ENCODE measurements at regions not wholly inside any gene's neighbourhood (a gene's known extent, or its start where the extent isn't known, plus 50 kb on each side); places are given as distances from the start of the nearest gene placed in this dataset.
A peak's percentile ranks its signal among the peaks of the same experiment; 100 is the strongest.

DNA sequence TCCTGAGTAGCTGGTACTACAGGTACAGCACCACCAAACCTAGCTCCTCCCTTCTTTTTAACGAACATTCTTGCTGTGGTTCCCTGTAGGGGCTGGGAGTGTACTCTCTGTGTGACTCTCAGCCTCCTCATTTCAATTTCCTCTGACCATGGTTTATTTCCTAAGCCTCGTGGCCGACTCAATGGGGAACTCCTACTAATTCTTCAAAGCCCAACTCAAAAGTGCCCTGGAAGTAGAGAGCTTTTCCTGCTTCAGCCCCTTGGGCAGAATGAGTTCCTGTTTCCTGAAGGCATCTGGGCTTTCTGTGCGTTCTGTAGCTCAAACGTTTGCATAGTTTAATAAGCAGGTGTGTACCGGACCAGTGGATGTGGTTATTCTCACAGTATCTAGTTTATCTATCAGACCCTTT, 70.9 kb upstream of the ACOT11 start:
- Mint-ChIP-seq H3K27ac (peak overlapping the region; percentile 88), H3K27me3 (ENCODE audit: low read depth) (no peaks in the 10 kb centered on the region), H3K4me1 (peaks cover 79% of the 10 kb centered on the region), H3K4me3 (no peak overlapping the region), H3K36me3 (no peaks in the 10 kb centered on the region), H3K9me3 (no peaks in the 10 kb centered on the region)
- DNase-seq (ENCODE audit: low spot score in 2 of 2, unreplicated experiment in 2 of 2) = no peak
- TF ChIP-seq, protein P1, sequence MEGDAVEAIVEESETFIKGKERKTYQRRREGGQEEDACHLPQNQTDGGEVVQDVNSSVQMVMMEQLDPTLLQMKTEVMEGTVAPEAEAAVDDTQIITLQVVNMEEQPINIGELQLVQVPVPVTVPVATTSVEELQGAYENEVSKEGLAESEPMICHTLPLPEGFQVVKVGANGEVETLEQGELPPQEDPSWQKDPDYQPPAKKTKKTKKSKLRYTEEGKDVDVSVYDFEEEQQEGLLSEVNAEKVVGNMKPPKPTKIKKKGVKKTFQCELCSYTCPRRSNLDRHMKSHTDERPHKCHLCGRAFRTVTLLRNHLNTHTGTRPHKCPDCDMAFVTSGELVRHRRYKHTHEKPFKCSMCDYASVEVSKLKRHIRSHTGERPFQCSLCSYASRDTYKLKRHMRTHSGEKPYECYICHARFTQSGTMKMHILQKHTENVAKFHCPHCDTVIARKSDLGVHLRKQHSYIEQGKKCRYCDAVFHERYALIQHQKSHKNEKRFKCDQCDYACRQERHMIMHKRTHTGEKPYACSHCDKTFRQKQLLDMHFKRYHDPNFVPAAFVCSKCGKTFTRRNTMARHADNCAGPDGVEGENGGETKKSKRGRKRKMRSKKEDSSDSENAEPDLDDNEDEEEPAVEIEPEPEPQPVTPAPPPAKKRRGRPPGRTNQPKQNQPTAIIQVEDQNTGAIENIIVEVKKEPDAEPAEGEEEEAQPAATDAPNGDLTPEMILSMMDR (IDR thresholded peaks at IDR 0.05; ENCODE audit: unreplicated experiment) = no peak

DNA sequence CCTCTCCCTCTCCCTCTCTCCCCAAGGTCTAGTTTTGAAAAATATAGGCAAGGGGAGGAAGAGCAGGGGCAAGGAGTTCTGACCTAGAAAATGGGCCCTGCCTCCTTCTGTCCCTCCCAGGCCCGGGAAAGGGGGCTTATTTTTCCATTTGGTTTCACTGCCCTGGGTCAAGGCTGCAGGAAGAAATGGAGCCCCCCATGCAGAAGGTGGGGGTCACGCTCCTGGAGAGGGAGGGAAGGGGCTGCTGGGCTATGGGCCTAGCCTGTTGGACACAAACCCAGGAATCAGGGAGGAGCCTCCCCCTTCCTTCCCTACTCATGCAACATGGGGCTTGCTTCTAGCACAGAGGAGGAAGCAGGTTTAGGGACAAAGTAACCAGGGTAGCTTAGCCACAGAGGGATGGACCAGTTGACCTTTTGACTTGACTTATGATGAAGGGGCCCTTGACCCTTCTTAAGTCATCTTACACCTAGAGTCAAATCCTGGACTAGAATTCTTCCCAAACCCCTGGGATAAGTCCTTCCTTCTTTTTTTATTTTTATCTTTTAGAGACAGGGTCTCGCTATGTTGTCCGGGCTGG, 70.4 kb upstream of the SSBP3 start:
- Mint-ChIP-seq H3K36me3 (no peaks in the 10 kb centered on the region), H3K4me1 (peaks cover 81% of the 10 kb centered on the region), H3K27ac (peak overlapping the region; percentile 88), H3K4me3 (no peak overlapping the region), H3K27me3 (ENCODE audit: low read depth) (no peaks in the 10 kb centered on the region), H3K9me3 (no peaks in the 10 kb centered on the region)
- TF ChIP-seq, protein P1 (IDR thresholded peaks at IDR 0.05; ENCODE audit: unreplicated experiment) = no peak
- no peak for DNase-seq (ENCODE audit: low spot score in 2 of 2, unreplicated experiment in 2 of 2)

GRCh38 chr1:54475946-54476516, 69.8 kb upstream of the SSBP3 start:
- Mint-ChIP-seq H3K9me3 (no peaks in the 10 kb centered on the region), H3K27me3 (ENCODE audit: low read depth) (no peaks in the 10 kb centered on the region), H3K36me3 (no peaks in the 10 kb centered on the region), H3K27ac (peak overlapping the region; percentile 88), H3K4me1 (peaks cover 85% of the 10 kb centered on the region), H3K4me3 (peak overlapping the region; percentile 40)
- TF ChIP-seq, protein P1 (IDR thresholded peaks at IDR 0.05; ENCODE audit: unreplicated experiment) = no peak
- DNase-seq (ENCODE audit: low spot score in 2 of 2, unreplicated experiment in 2 of 2) = no peak

DNA sequence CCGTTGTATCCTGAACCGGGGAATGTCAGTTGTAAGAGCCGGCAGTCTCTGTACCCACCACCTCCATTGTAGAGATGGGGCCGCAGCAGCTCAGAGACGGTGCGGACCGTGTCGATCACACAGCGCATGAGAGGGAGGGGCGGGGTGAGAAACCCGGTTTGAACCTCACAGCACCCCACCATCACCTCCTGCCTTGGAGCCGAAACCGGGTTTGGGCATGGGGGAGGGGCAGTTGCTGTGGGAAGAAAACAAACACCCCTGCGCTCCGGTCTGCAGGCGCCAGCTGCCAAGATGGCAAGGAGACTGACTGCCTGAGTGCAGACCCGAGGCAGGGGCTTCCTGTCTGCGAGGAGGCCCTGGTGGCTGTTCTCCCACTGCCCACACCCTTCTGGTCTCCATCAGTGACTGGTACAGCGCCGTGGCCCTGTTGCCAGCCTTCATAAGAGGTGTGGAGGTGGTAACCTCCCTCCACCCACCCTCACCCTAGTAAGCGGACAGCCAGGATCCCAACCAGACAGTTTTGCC, 69.2 kb upstream of the SSBP3 start:
- Mint-ChIP-seq H3K36me3 (no peaks in the 10 kb centered on the region), H3K4me3 (peak overlapping the region; percentile 40), H3K4me1 (peaks cover 79% of the 10 kb centered on the region), H3K27me3 (ENCODE audit: low read depth) (no peaks in the 10 kb centered on the region), H3K27ac (peak overlapping the region; percentile 88), H3K9me3 (no peaks in the 10 kb centered on the region)
- TF ChIP-seq, protein P1 (IDR thresholded peaks at IDR 0.05; ENCODE audit: unreplicated experiment) = no peak
- no peak for DNase-seq (ENCODE audit: low spot score in 2 of 2, unreplicated experiment in 2 of 2)

- H3K4me3 Mint-ChIP-seq = peak overlapping the region; percentile 65
- no peaks in the 10 kb centered on the region for H3K9me3 Mint-ChIP-seq
- H3K27me3 Mint-ChIP-seq (ENCODE audit: low read depth) = no peaks in the 10 kb centered on the region
- H3K27ac Mint-ChIP-seq = peak overlapping the region; percentile 90
- no peaks in the 10 kb centered on the region for H3K36me3 Mint-ChIP-seq
- DNase-seq (ENCODE audit: low spot score in 2 of 2, unreplicated experiment in 2 of 2) = no peak
- TF ChIP-seq, protein P1 (IDR thresholded peaks at IDR 0.05; ENCODE audit: unreplicated experiment) = no peak
- H3K4me1 Mint-ChIP-seq = peaks cover 71% of the 10 kb centered on the region
Measured at GRCh38 chr1:54474310-54475251, 68.4 kb upstream of the SSBP3 start.
